NCI-H510A (cell line): ENCODE measurements at regions not wholly inside any gene's neighbourhood (a gene's known extent, or its start where the extent isn't known, plus 50 kb on each side); places are given as distances from the start of the nearest gene placed in this dataset.

Experiments
- DNase-seq: peaks from one replicate; lab custom pipeline; 2025; lab: John Stamatoyannopoulos, UW

- no peak for DNase-seq
These were observed 207.0 kb upstream of the CCDC68 start for GRCh38 chr18:55166260-55166598.

- DNase-seq: no peak
These were observed 204.3 kb upstream of the CCDC68 start for GRCh38 chr18:55163550-55163949.

GRCh38 chr18:55161916-55162315 is 202.7 kb upstream of the CCDC68 start:
- DNase-seq: peak; percentile 16

GRCh38 chr18:55159027-55159426 is 199.8 kb upstream of the CCDC68 start:
- no peak for DNase-seq

- no peak for DNase-seq
These were observed 199.3 kb upstream of the CCDC68 start for GRCh38 chr18:55158570-55158969.

GRCh38 chr18:55153346-55153745 is 194.1 kb upstream of the CCDC68 start:
- DNase-seq: no peak

GRCh38 chr18:55152801-55153200 is 193.5 kb upstream of the CCDC68 start:
- DNase-seq: no peak

GRCh38 chr18:55149994-55150393 is 190.7 kb upstream of the CCDC68 start:
- DNase-seq: no peak

- DNase-seq: no peak
These were observed 188.5 kb upstream of the CCDC68 start for GRCh38 chr18:55147791-55148190.

GRCh38 chr18:55144193-55144930 is 185.1 kb upstream of the CCDC68 start:
- DNase-seq: no peak

- DNase-seq: no peak
These were observed 183.1 kb upstream of the CCDC68 start for GRCh38 chr18:55142410-55142809.

GRCh38 chr18:55141318-55141717 is 182.1 kb upstream of the CCDC68 start:
- DNase-seq: no peak

- no peak for DNase-seq
These were observed 180.6 kb upstream of the CCDC68 start for GRCh38 chr18:55139836-55140235.

- no peak for DNase-seq
These were observed 180.0 kb upstream of the CCDC68 start for GRCh38 chr18:55139307-55139706.

- DNase-seq: no peak
These were observed 179.1 kb upstream of the CCDC68 start for GRCh38 chr18:55138401-55138800.

GRCh38 chr18:55137602-55138001 is 178.3 kb upstream of the CCDC68 start:
- DNase-seq: no peak

GRCh38 chr18:55136864-55137263 is 177.6 kb upstream of the CCDC68 start:
- no peak for DNase-seq

- DNase-seq: no peak
These were observed 177.0 kb upstream of the CCDC68 start for GRCh38 chr18:55136258-55136657.

GRCh38 chr18:55133378-55133777 is 174.1 kb upstream of the CCDC68 start:
- DNase-seq: no peak

GRCh38 chr18:55128437-55128836 is 169.2 kb upstream of the CCDC68 start:
- no peak for DNase-seq

GRCh38 chr18:55124078-55124763 is 165.0 kb upstream of the CCDC68 start:
- no peak for DNase-seq

- DNase-seq: no peak
These were observed 164.1 kb upstream of the CCDC68 start for GRCh38 chr18:55123361-55123760.

- no peak for DNase-seq
These were observed 162.3 kb upstream of the CCDC68 start for GRCh38 chr18:55121397-55122170.
